Superior temporal gyrus (tissue), 1 donor: ENCODE measurements at regions not wholly inside any gene's neighbourhood (a gene's known extent, or its start where the extent isn't known, plus 50 kb on each side); places are given as distances from the start of the nearest gene placed in this dataset.

Experiments used
- DNase-seq: peaks from one replicate; pipeline ENCODE4 v3.0.0-alpha.2; 2016; ENCODE audit errors: extremely low spot score

GRCh38 chr2:52178845-52179244 lies 1146.9 kb upstream of the NRXN1 start:
- DNase-seq, result no peak

DNA sequence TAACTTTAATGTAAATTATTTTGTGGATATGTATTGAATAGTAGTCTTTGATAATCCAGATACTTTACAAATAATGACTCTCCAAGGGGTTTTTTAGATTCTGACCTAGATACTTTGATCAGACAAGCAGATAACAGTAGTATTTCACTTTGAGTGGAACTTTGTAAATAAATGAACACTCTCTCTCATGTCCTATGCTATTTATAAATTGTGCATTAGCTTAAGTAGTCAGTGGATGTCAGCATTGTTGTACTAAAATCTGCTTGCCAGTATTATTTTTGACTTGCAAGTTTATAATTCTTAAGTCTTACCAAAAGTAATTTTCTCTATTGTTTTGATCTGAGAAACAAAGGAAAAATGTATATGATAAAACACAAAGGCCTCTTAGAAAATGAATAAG lies 1113.1 kb upstream of the NRXN1 start:
- no peak for DNase-seq

DNA sequence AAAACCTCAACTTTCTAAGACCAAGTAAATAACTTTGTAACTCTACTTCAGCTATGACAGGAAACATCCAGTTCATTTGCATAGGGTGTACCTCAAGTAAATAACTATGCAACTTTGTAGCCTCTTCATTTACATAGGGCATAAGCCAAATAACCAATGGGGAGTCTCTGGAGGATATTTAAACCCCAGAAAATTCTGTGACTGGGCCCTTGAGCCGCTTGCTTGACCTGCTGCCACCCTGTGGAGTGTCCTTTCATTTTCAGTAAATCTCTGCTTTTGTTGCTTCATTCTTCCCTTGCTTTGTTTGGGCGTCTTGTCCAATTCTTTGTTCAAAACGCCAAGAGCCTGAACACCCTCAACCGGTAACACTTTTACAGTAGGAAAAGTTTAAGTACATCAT lies 1112.7 kb upstream of the NRXN1 start:
- no peak for DNase-seq

GRCh38 chr2:52141076-52141475 lies 1109.1 kb upstream of the NRXN1 start:
- no peak for DNase-seq

DNA sequence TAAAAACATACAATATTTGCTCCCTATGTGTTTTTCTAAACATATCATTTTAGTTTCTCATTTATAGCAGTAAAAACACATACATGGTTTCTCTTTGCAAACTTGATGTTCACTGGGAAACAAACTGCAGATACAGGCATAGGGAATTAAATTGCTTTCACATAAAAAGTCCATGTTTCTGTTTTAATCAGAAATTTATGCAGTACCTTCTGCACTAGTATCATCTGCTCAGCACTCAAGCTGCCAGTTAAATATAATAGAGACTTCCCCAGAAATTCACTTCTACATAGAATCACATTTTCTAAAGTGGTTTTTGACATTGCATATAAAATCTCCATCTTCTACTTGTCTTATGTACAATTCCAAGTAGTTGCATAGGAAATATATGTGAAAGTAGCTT lies 1107.3 kb upstream of the NRXN1 start:
- no peak for DNase-seq

GRCh38 chr2:52135235-52135634 lies 1103.3 kb upstream of the NRXN1 start:
- DNase-seq, result no peak

GRCh38 chr2:52128081-52128480 lies 1096.1 kb upstream of the NRXN1 start:
- no peak for DNase-seq

GRCh38 chr2:52127527-52127926 lies 1095.6 kb upstream of the NRXN1 start:
- DNase-seq, result no peak

GRCh38 chr2:52117299-52117698 lies 1085.4 kb upstream of the NRXN1 start:
- no peak for DNase-seq

GRCh38 chr2:52115750-52116149 lies 1083.8 kb upstream of the NRXN1 start:
- no peak for DNase-seq

- DNase-seq, result no peak
Observed at GRCh38 chr2:52113338-52113737, 1081.4 kb upstream of the NRXN1 start.

- no peak for DNase-seq
Observed at GRCh38 chr2:52112141-52112540, 1080.2 kb upstream of the NRXN1 start.

- no peak for DNase-seq
Observed at GRCh38 chr2:52107124-52107523, 1075.2 kb upstream of the NRXN1 start.

- no peak for DNase-seq
Observed at GRCh38 chr2:52097071-52097470, 1065.1 kb upstream of the NRXN1 start.

GRCh38 chr2:52084759-52085158 lies 1052.8 kb upstream of the NRXN1 start:
- no peak for DNase-seq

DNA sequence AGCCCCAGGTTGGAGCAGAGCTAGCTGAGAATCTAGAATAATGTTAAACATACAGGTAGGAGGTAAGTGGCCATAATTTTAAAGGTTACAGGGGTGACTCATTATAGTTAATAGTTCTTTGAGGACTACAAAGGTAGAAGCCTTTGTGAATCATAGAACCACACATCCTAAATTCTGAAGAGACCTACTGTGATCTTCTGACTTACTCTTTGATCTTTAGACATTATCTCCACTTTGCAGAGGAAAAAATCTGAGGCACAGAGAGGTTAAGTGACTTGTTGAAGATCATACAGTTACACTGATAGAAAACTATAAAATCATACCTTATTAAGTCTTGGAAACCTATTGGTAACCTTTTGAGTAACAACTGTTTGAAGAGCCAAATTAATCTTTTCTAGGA lies 1051.3 kb upstream of the NRXN1 start:
- no peak for DNase-seq

DNA sequence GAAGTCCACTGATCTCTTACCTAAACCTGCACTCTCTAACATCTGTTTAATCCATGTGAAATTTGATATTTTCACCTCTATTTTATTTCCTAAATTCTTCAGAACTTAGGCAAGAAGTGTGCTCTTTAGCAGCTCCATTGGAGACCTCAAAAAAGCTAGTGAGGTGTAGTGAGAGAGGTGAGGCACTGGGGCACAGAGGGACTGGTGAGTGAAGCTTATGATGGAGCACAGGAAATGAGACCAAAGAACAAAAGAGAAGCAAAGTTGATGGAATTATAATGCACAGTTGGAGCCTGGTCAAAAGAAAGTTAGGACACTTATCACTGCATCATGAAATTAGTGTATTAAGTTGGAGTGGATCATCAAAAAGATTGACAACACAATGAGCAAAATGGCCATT lies 1050.7 kb upstream of the NRXN1 start:
- no peak for DNase-seq

- no peak for DNase-seq
Observed at GRCh38 chr2:52079602-52080001, 1047.7 kb upstream of the NRXN1 start.

- DNase-seq, result no peak
Observed at GRCh38 chr2:52077159-52077558, 1045.2 kb upstream of the NRXN1 start.

DNA sequence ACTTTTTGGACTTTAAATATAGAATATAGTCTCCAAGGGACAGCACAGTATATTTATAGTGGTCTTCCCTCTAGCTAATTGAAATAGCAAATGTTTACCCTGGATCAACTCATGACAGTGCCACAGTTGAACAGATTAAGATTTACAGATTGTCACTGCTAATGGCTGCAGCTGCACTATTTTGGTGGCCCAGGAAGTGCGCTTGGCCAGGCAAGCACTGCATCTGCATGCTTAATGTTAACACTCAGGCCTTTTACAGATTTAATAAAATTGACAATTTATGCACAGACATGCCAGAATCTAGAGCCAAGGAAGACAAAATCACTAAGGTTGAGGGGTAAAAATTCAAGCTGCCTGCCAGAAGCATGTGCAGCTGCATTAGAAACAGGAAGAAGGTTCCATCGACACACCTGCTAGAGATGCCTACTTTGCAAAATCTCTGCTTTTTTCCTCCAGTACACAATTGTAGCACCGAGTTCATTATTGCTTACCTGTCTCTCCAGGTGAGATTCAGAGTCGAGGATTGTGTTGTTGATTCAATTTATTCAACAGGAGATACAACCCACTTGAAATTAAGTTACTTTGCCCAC lies 1042.3 kb upstream of the NRXN1 start:
- DNase-seq, result no peak

GRCh38 chr2:52072949-52073348 lies 1041.0 kb upstream of the NRXN1 start:
- DNase-seq, result no peak

- no peak for DNase-seq
Observed at GRCh38 chr2:52070665-52071064, 1038.7 kb upstream of the NRXN1 start.

DNA sequence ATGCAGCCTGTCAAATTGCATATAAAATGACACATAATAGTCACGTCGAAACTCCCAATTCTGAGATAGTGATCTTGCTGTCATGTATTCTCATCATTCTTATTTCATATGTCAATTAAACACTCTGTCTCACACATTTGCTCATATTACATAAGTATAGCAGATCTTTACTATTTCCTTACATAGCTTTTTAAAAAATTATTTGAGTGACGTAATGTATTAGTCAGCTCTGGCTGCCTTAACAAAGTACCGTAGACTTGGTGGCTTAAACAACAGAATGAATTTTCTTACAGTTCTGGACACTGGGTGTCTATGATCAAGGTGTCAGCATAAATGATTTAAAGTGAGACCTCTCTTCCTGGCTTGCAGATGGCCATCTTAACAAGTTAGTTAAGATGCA lies 1032.3 kb upstream of the NRXN1 start:
- no peak for DNase-seq

DNA sequence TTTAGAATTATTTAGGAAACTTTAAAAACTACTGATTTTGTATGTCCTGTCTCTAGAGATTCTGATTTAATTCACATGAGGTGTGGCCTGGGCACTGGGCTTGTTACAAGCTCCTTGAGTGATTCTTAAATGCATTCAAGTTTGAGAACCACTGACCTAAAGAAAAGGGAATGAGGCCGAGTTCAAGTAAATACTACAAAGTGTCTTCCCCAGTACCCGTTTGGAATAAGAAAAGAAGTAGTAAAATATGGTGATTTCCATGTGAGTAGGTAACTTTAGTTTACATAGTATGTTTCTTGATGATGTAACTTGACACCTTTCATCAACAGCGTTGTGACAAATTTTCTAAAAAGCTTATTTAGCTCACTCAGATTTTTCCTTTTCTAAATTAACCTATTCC lies 1022.9 kb upstream of the NRXN1 start:
- DNase-seq, result no peak

DNA sequence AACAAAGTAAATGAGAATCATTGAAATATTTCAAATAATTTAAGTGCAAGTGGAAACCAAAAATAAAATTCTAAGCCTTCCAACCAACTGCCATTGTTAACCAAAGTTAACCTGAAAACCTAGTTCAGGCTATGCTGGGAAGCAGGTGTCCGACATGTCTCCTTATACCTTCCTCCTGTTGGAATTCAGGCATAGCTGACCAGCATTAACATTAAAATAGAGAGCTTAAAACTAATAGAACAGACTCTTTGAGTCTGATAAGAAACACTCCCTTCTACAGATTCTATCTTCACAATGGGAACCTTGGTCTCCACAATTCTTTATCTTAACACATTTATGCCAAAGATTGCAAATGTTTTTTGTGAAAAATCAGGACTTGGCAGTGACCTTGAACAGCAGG lies 1004.9 kb upstream of the NRXN1 start:
- DNase-seq, result no peak
